ENCODE measurements at regions not wholly inside any gene's neighbourhood (a gene's known extent, or its start where the extent isn't known, plus 50 kb on each side); places are given as distances from the start of the nearest gene placed in this dataset.

GRCh38 chr7:98785929-98786571, 83.8 kb downstream of the TMEM130 start:
- TF ChIP-seq POLR2A (IDR thresholded peaks at IDR 0.05; ENCODE audit: low read depth, low read length) = no peak
- TF ChIP-seq POLR2AphosphoS5 (IDR thresholded peaks at IDR 0.05; ENCODE audit: low read depth, low read length) = no peak
